GM10248 (cell line): ENCODE measurements at regions not wholly inside any gene's neighbourhood (a gene's known extent, or its start where the extent isn't known, plus 50 kb on each side); places are given as distances from the start of the nearest gene placed in this dataset.
"Not testable (repeated sequence)": the region's sequence is repeated elsewhere in the genome, so short reads cannot be mapped to it uniquely, and the experiment has no call there.

Experiments used
- CTCF ChIA-PET: fragments of 300-600 bp; sonication (Branson Sonifier 250); formaldehyde crosslinking; extraction: SDS; loops from one replicate; lab custom pipeline; 2021; ENCODE audit warnings: antibody characterized with exemption; lab: Yijun Ruan, JAX
- POLR2A ChIA-PET: fragments of 350-650 bp; sonication (Branson Sonifier 250); formaldehyde crosslinking; extraction: SDS; loops from one replicate; lab custom pipeline; 2020; ENCODE audit warnings: antibody characterized with exemption; lab: Yijun Ruan, JAX
- DNase-seq: peaks from one replicate; pipeline ENCODE4 v3.0.0; 2012; ENCODE audit errors: extremely low spot score
- TF ChIP-seq, protein P1 (sequence below): IDR thresholded peaks from 2 replicates; pipeline ENCODE4 v1.5.1; 2012; ENCODE audit warnings: mild to moderate bottlenecking, low read depth; ENCODE audit errors: extremely low read depth, missing control alignments, control extremely low read depth

DNA sequence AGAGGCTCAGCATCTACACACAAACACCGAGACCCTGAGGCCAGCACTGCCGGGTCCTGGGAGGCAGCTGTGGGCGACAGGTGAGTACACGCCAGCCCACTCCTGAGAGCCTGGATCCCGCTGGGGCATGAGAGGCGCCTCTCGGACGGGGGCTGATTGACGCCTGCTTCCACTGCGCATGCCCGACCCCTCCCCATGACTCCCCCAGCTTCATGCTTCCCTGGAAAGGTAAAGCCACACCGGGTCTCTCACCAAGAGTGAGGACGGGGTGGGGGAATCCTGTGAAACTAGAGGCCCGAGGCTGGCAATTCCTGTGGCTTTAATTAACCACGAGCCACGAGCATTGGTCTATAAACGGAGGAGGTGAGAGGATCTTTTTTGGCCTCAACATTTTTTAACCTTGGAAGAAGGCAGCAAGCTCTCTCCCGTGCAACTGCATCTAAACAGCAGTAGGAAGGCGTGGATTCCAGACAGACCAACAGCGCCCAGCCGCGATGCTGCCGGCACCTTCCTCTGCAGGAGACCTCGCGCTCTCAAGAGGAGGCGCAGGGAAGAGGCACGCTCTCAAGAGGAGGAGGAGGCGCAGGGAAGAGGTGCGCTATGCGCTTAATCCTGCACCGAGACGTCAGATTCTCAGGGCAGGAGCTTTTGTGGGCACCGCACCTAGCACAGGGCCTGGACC, 71.8 kb upstream of the METRNL start:
- no peak for DNase-seq
- POLR2A ChIA-PET = no interaction called here
- TF ChIP-seq, protein P1, sequence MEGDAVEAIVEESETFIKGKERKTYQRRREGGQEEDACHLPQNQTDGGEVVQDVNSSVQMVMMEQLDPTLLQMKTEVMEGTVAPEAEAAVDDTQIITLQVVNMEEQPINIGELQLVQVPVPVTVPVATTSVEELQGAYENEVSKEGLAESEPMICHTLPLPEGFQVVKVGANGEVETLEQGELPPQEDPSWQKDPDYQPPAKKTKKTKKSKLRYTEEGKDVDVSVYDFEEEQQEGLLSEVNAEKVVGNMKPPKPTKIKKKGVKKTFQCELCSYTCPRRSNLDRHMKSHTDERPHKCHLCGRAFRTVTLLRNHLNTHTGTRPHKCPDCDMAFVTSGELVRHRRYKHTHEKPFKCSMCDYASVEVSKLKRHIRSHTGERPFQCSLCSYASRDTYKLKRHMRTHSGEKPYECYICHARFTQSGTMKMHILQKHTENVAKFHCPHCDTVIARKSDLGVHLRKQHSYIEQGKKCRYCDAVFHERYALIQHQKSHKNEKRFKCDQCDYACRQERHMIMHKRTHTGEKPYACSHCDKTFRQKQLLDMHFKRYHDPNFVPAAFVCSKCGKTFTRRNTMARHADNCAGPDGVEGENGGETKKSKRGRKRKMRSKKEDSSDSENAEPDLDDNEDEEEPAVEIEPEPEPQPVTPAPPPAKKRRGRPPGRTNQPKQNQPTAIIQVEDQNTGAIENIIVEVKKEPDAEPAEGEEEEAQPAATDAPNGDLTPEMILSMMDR = no peak
- CTCF ChIA-PET = no interaction called here

DNA sequence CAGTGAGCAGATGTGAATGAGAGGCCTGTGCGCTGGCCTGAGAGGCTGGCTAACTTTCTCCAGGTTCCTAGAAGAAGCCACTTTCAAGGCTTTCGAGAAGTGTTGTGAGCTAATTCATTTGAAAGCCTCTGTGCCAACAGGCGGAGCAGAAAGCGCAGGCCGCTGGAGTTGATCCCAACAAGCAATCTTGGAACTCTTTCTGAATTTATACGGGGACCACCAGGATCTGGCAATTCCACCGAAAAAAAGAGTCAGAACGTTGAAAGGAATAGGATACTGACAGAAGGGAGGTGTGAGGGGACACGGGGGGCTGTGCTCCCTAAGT, 71.3 kb upstream of the METRNL start:
- no peak for DNase-seq
- CTCF ChIA-PET = no interaction called here
- TF ChIP-seq, protein P1 = no peak
- POLR2A ChIA-PET = no interaction called here

DNA sequence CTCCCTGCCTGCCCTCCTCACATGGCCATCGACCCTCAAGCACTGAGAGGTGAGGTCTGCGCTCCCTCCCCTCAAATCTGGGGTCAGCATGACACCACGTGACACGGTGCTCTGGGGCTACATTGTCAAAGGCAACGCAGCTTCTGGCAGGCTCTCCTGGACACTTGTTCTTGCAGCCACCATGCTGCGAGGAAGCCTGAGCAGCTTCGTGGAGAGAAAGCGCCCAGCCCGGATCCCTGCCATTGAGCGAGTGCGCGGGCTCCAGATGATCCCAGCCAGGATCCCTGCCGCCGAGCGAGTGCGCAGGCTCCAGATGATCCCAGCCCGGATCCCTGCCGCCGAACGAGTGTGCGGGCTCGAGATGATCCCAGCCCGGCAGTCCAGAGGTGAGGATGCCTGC, 70.9 kb upstream of the METRNL start:
- POLR2A ChIA-PET = no interaction called here
- TF ChIP-seq, protein P1 = no peak
- CTCF ChIA-PET = no interaction called here
- no peak for DNase-seq

DNA sequence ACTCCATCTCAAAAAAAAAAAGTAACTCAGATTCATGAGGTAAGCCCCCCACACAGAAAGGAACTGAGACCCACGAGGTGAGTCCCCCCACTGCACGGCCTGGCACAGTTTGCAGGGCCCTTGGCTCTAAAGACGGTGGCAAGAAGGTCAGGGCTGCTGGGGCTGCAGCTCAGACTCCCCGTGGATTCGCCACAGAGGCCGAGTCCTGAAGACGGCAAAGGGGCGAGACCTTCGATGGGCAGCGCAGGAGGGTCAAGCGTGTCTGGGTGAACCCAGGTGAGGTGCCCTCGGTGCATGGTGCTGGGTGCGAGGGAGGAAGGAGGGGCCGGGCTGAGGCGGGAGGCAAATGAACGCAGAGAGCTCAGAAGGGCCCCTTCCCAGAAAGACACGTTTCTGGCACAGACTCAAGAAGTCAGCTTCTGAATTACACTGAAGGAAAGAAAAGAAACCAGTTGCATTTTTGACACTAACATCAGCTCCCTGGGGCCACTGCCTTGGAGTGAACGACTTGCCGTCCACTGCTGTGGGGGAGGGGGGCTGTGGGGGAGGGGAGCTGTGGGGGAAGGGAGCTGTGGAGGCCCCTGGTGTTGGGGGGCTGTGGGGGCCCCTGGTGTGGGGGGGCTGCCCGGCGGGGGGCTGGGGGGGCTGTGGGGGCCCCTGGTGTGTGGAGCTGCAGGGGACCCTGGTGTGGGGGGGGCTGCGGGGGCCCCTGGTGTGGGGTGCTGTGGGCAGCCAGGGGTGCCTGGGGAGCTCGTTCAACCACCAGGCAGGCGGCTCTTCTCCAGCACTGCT, 69.8 kb upstream of the METRNL start:
- TF ChIP-seq, protein P1 = no peak
- no peak for DNase-seq
- ChIA-PET POLR2A (no interaction called here), CTCF (no interaction called here)

DNA sequence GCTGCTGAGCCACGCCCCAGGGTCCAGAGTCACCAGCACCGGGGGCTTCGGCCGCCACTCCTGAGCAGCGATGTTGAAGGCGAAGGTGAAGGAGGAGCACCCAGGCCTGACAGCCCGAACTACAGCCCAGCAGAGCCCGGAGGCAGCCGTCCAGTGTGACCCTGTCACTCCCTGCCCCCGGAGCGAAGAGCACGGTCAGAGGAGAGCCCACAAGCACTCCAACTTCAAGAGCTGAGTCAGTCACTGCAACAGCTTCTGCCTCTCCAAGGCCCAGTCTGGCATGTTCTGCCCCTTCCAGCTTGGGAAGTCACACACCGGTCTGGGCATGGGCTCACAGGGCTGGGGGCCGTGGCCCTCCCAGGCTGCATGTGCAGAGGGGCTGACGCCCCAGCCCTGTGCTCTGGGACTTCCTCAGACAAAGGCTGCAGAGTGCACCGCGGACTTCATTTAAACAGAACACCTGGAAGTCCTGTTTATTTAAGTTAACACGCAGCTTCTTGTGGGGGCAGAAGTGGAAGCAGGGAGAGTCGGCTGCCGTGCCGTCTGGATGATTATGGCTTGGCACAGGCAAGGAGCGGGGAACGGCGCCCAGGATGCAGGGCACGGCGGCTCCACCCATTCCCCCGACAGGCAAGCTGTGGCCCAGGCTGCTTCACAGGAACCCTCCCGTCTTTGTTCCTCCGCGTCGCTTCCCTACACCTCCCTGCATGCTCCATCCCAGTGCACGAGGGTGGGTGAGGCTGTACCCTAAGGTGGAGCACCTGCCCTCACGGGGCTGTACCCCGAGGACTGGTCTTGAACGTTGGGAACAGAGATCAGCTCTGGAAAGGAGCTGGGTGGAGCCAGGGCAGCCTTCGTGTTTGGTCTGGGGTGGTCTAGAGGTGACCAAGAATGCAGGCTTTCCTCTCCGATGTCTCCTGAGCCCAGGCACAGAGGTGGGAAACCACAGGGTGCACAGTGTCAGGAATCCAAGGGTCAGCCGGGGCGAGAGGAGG, 68.9 kb upstream of the METRNL start:
- ChIA-PET CTCF (no interaction called here), POLR2A (no interaction called here)
- TF ChIP-seq, protein P1 = no peak
- no peak for DNase-seq

DNA sequence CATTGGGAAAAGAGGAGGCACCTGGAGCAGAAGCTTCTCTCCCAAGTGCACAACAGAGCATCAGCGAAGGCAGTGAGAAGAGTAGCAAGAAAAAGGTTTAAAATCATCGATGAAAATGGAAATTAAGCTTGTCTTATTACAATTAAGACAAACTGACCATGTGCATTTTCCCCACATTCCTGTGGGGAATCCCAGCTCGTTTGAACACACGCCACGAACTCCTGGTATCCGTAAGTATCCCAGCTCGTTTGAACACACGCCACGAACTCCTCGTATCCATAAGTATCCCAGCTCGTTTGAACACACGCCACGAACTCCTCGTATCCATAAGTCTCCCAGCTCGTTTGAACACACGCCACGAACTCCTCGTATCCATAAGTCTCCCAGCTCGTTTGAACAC, 67.7 kb upstream of the METRNL start:
- POLR2A ChIA-PET, DNase-seq: not testable (repeated sequence)
- CTCF ChIA-PET = interaction anchor here (1.2 kb wide), 1 partner anchor 49 kb away, joined by 3 read pairs; no protein-coding TSS in a partner anchor
